ENCODE measurements at regions not wholly inside any gene's neighbourhood (a gene's known extent, or its start where the extent isn't known, plus 50 kb on each side); places are given as distances from the start of the nearest gene placed in this dataset.
"Not testable (repeated sequence)": the region's sequence is repeated elsewhere in the genome, so short reads cannot be mapped to it uniquely, and the experiment has no call there.

DNA sequence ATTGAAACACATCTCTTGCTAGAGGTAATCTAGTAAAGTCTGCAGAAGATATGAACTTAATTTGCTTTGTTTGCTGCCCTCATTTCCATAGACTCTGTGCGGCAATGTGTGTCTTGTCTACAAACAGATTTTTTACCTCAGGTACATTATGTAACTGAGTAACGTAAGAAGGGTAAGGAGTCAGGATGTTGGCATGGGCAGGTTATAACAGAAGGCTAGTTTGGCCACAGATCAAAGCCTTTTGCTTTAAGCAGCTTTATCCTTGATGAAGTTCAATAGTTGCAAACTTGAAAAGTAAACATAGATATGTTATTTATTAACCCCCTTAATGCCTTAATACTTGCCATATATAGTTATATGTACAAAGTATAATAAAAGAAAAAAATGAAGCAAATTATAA, 391.6 kb upstream of the FKBP1C start:
- no peak for DNase-seq (ENCODE audit: low spot score)

DNA sequence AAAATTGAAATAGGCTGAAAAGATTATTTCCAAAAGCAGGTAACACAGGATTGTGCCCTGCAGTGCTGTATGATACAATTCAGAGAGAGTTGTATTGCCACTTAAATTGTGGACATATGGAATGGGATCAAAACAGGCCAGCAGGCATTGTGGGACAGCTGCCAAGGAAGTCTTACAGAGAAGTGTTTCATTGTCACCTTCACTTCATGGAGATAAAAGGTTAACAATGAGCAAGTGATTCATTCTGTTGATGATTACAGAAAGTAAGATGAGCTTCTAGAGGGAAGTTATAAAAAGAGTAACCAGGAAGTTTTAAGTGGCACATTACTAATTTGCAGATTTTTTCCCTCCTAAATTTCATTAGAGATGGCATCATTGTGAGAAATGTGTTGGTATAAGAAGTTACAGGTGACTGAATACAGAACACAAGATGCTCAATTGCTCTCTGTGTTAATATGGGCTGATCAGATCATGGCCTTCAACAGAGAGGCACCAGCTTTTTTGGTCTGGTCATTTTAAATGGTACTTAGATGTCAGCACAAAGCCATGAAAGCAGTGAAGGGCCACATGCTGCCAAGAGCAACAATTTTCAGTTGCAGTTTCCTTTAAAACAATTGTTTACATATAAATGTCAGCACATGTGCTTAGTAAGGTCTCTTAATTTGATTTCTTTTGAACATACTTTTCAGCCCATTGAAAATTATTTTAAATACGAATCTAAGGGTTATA, 402.5 kb upstream of the FKBP1C start:
- no peak for DNase-seq (ENCODE audit: low spot score)

DNA sequence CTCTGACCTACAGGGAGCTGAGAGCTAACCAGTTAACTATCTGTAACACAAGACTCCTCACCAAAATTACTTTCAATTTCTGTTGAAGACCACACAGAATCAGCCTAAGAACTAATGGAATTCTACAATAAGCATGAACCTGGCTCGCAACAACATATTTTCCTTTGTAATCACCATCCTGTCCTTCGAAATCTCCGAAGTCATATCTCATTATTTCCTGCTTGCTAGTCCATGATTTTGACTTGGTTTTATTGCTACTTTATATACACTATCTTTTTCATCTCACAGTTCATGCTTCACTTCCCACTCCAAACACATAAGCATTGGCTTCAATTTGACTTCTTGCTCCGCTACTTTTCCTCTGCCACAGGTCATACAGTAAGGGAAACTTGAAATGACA, 405.8 kb upstream of the FKBP1C start:
- no peak for DNase-seq (ENCODE audit: low spot score)

DNA sequence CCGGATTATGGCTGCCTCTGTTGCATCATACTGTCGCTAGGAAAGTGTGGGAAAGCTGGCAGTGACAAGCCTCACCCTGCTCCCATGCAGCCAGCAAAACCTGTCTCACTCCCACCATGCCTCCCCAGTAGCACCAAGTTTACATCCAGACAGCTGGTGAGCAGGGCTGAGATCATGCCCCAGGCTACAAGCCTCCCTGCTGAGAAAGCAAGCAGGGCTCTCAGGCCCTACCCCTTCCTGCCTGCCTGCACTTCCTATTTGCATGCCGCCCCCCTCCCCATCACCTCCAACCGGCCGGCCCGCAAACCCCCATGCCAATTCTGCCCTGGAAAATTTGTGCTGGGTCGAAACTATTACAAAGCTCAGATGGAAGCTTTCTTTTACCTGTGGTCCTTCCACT, 408.2 kb upstream of the FKBP1C start:
- DNase-seq (ENCODE audit: low spot score): no peak

DNA sequence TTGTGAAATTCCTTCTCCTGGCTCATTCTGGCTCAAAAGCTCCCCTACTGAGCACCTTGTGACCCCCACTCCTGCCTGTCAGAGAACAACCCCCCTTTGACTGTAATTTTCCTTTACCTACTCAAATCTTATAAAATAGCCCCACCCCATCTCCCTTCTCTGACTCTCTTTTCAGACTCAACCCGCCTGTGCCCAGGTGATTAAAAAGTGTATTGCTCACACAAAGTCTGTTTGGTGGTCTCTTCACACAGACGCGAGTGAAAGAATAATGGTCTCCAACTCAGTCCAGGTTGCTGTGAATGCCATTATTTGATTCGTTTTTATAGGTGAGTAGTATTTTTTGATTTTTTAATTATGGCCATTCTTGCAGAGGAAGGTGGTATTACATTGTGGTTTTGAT, 414.1 kb upstream of the FKBP1C start:
- no peak for DNase-seq (ENCODE audit: low spot score)

DNA sequence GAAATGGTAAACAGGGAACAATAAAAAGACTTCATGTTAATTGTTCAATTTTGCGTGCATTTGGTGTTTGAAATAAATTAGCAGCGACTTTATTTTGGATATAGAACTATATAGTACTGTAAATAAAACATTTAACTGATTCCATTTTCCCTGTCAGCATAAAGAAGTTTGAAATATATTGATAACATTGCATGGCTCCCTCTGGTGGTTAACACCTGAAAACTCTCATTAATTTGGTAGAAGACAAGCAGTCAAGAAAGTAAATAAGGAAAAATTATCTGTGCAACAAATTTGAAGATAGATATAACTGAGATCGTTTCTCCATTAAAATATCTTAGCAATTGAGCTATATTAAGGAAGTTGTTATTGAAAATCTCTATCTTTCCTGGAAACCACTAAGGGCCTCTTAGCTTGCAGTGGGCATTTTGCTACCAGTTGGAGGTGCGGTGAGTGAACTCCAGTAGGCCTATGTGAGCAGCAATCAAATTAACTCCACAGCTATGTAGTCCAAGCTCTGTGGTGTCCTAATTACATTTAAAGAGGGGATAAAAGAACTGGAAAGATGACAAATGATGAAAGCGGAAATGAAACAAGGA, 435.7 kb upstream of the FKBP1C start:
- no peak for DNase-seq (ENCODE audit: low spot score)

DNA sequence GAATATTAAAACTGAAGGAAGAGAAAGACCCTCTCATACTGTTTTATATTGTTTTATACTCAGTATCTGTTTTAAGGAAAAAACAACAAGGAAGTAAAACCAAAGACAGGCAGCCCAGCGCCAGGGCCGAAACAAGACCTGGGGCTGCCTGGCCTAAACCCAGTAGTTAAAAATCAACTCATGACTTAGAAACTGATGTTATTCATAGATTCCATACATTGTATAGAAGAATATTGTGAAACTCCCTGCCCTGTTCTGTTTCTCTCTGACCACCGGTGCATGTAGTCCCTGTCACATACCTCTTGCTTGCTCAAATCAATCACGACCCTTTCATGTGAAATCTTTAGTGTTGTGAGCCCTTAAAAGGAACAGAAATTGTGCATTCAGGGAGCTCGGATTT, 445.1 kb upstream of the FKBP1C start:
- not testable (repeated sequence) for DNase-seq (ENCODE audit: low spot score)

DNA sequence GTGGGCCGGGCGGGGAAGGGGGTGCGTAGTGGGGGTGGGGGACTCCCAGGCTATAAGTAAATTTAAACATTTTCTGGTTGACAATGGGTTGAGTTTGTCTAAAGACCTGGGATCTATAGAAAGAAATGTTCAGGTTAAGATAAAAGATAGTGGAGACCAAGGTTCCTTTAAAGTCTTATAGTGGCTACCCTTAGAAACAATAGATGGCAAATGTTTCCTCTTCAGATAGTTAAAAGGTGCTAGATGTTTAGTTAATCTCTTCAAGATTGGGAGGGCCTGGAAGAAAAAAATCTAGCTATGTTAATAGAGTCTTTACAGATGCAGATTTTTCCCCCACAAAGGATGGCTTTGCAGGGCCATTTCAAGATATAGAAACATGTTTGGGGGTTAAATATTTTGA, 446.4 kb upstream of the FKBP1C start:
- no peak for DNase-seq (ENCODE audit: low spot score)

DNA sequence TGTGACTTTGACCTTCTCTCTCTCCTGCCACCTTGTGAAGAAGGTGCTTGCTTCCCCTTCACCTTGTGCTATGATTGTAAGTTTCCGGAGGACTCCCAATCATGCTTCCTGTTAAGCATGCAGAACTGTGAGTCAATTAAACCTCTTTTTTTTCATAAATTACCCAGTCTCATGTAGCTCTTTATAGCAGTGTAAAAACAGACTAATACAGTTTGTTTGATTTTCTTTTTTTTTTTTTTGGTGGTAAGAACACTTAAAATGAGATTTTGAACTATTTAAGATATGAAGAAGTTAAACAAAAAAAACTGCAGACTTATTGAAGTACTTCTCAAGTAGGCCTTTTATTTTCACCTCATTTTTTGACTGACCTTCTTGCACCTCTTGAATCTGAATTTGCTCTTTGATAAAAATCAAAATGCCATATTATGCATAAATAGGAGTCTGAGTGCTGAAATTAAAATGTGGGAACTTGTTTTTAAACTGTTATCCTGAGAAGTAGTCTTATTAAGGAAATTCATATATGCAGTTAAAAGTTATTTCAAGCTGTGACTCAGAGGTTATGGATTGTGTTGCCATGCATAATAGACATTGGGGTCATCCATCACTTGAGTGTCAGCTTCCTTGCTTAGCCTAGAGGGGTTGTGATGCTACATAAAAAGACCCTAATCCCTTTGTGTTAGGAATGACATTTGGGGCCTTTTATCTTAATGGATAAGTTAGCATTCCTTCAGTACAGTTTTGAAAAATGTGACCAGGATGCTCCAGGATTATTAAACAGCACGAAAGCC, 447.9 kb upstream of the FKBP1C start:
- DNase-seq (ENCODE audit: low spot score): no peak

DNA sequence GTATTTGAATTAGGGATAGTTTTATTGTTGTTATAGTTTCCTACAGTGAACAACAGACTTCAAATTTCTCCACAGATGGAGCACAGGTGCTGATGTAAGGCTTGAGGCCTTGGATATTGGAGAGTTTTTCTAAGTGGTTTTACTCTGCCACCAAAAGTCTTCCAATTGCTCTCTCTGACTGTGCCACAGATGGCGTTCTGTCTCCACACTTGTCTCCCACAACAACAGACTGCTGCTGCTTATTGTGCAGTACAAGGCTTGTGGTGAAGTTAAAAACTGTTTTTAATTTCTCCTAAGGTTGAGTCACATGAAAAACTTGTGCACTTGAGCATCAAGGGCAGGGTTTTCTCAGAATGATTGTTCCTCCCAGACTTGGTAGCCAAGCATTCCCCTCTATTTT, 460.9 kb upstream of the KHDRBS2 start:
- peak; percentile 2 for DNase-seq (ENCODE audit: low spot score)

DNA sequence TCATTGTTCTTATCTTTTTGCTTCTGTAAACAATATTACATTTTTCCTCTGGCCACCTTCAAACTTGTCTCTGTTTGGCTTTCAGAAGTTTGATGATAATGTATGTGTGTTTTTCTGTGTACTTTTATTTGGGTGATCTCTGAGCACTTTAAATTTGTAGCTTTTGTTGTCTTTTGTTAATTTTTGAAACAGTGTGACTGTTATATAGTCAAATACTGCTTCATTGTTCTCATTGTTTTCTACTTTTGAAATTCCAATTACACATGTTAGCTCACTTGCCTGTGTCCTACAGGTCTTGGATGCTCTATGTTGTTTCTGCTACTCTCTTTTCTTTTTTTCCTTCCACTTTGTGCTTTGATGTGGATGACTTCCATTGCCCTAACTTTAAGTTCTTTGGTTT, 460.1 kb upstream of the KHDRBS2 start:
- no peak for DNase-seq (ENCODE audit: low spot score)

DNA sequence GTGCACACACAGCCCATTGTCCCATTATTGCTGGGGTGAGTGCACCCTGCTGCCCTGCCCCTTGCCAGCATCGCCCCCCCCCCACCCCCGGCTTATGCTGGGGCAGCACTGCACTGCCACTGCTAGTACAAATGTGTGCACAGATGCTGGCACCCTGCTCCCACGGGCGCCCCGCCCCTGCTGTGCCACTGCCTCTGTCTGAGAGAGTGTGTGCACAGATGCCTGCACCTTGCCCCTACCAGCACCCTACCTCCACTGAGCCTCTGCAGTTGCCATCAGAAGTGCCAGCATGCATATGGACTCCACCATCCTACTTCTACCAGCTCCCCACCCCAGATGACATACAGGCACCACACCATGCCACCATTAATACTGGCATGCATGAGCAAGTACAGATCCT, 454.6 kb upstream of the KHDRBS2 start:
- DNase-seq (ENCODE audit: low spot score): no peak

DNA sequence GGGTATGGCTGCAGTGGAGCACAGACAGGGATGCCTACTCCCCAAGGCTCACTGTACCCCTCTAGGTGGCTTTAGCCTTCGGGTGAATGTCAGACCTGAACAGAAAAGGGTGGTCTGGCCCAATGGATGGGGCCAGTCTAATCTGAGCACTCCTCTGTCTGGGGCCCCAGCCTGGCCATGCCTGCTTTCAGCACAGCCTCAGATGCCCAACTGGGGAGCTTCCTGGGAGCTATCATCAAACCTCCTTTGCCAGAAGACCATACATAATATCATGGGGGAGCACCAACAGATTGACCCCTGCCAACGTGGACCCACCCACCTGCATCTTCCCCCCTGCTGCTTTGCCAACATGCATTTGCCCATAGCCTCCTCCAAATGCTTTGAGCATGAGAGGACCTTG, 454.1 kb upstream of the KHDRBS2 start:
- DNase-seq (ENCODE audit: low spot score): no peak

DNA sequence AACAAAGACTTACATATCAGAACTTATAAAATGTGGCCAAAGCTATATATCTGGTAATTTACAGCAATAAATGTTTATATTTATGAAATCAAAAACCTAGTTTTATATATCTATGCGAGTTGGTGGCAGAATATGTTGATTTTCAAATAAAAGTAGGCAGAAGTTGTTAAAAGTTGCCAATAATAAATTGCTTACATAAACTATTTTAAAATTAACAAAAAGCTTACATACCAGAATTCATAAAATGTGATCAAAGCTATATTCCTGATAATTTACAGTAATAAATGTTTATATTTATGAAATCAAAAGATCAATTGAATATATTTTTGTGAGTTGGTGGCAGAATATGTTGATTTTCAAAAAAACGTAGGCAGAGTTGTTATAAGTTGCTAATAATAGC, 451.8 kb upstream of the KHDRBS2 start:
- DNase-seq (ENCODE audit: low spot score): no peak

DNA sequence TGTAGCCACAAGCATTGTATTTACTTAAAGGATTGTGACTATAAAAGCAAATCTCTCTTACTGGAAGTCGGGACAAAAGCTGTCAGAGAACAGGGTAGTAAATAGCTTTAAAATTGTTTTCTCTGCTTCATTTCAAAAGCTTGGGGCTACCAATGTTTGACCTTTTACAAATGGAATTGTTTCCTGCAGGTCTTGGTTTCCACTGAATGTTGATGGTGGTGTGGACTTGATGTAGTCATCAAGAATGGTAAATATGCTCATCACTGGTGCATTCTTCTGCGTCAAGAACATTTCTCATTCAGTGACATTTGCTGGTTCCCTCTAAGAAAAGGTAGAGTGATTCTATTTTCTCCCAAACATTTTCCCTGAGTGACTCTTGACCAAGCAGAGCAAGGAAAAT, 435.4 kb upstream of the KHDRBS2 start:
- DNase-seq (ENCODE audit: low spot score): no peak

DNA sequence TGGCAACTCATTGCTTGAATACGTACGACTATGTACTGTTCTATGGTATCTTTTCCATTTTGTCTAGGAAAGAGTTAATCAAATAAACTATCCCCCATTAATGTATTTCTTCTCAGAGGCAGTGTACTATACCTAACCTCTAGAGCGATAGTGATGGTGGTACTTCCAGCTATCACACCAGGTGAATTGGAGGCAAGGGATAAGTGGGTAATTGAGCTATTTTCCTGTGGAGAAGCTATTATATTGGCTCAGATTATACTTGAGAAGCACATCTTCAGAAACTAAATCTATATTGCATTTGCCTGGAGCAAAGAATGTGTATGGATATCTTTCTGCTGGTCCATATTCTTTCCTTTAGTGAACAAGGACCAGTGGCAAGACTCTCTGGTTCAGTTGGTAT, 430.7 kb upstream of the KHDRBS2 start:
- no peak for DNase-seq (ENCODE audit: low spot score)

DNA sequence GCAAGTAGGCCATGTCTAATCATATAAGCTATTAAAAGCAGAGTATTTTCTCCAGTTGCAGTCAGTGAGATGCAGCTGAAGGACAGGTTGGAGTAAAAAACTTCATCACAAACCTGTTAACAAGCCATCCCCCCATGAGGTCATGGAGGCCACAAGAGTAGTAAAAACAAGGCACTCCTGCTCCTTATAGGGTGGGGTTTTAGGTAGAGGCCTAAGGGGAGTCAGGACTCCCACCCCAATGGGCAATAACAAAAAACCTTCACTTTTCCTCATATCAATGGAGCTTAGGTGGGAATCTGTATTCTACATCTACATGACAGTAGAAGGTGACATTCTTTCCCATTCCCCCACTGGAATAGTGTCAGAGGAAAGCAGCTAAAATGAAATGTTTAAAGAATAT, 428.1 kb upstream of the KHDRBS2 start:
- DNase-seq (ENCODE audit: low spot score): no peak

DNA sequence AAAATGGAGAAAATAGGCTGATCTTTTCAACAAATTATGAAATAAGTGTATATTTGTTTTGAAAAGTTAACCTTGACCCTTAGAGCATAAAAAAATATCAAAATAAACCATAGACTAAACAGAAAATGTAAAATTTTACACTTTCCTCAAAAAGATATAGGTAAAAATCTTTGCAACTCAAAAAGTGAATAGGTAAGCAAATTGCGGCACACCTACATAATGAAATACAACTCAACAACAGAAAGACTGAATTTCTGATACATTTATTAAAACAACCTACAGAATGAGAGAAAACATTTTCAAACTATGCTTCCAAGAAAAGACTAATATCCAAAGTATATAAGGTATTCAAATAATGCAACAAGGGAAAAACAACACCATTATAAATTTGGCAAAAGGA, 425.7 kb upstream of the KHDRBS2 start:
- no peak for DNase-seq (ENCODE audit: low spot score)

DNA sequence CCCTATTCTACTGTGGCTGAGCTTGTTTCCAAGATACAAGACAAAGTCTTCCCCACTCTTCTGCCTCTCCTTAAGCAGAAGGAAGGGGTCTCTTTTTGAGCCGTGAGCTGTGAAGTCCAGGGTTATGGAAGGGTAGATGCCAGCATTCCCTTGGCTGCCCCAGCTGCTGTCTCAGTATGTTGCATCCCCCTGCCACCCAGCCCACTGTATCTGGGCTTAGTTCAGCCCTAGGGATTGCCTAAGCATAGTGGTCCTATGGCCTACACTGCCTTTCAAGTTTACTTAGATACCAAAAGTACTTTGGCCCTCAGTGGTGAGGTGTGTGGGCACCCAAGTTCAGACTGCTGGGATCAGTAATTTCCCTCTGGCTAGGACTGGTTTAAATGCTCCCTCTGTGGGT, 421.9 kb upstream of the KHDRBS2 start:
- DNase-seq (ENCODE audit: low spot score): no peak

DNA sequence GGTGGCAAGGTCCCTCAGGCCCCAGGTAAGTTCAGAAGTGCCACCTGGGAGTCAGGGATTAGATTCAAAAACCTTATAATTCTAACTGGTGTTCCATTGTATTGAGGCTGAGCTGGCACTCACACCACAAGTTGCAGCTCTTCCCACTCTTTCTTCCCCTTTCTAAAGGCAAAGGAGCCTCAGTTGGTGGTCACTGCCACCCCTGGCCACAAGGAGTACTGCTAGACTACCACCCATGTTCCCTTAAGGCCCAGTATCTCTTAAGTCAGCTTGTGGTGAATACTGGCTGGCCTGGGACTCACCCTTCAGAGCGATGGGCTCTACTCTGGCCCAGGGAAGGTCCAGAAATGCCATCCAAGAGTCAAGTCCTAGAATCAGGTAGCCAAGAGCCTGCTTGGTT, 421.1 kb upstream of the KHDRBS2 start:
- no peak for DNase-seq (ENCODE audit: low spot score)

DNA sequence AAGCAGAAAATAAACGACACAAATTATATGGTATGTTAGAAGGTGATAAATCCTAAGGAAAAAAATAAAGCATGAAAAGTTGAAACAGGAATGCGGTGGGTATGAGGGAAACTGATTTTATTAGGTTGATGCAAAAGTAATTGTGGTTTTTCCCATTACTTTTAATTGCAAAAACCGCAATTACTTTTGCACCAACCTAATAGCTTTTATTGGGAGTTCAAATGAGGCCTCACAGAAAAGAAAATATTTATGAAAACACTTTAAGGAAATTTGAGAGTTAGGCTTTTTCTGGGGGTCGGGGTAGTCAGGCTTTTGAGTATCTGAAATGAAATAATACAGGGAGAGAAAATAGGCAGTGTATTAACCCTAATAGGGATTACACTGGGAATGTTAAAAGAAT, 397.0 kb upstream of the KHDRBS2 start:
- no peak for DNase-seq (ENCODE audit: low spot score)

DNA sequence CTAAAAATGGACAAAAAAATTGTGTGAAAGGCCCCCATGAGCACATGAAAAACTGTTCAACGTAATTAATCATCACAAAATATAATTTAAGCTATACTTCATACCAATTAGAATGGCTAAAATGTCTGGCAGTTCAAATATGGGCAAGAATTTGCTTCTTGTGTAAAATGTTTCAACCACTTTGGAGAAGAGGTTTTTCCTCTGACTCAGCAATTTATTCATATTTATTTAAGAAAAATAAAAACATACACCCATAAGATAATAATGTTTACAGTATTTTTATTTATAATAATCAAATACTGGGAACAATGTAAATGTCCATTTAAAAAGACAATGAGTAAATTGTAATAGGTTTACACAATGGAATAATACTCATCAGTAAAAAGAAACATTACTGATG, 395.1 kb upstream of the KHDRBS2 start:
- no peak for DNase-seq (ENCODE audit: low spot score)

DNA sequence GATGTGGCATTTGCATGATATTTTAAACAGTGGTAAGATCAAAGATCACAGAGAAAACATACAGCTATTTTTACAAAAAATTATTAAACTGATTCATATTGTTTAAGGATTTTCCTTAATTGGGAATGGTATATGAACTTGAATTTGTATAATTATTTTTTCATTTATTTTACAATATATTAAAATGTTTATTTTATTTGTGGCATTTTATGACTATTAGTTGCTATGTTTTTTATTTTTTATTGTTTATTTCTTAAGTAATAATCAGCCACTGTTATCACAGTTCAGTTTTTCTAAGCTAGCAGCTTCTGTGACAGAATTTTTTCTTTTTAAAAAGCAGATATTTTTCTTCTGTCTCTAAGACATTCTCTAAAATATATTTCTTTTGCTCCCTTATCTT, 387.0 kb upstream of the KHDRBS2 start:
- DNase-seq (ENCODE audit: low spot score): no peak

Measured in HuH-7 (cell line).